ENCODE measurements at regions not wholly inside any gene's neighbourhood (a gene's known extent, or its start where the extent isn't known, plus 50 kb on each side); places are given as distances from the start of the nearest gene placed in this dataset.

GRCh38 chr9:38342096-38342495 is 50.4 kb upstream of the ALDH1B1 start:
- no peak for TF ChIP-seq CTCF (conservative IDR thresholded peaks at IDR 0.05; ENCODE audit: low read depth in 2 of 2)
- no peak for TF ChIP-seq POLR2AphosphoS5 (IDR thresholded peaks at IDR 0.05; ENCODE audit: low read depth)
- TF ChIP-seq EZH2phosphoT487 (IDR thresholded peaks at IDR 0.05; ENCODE audit: unreplicated experiment) = no peak
- no peak for TF ChIP-seq CREB1 (CRISPR knock-in tag; IDR thresholded peaks at IDR 0.05; ENCODE audit: low read depth)
- TF ChIP-seq EZH2 (IDR thresholded peaks at IDR 0.05; ENCODE audit: low read depth, unreplicated experiment) = no peak
- no peak for TF ChIP-seq ZNF462 (CRISPR knock-in tag; IDR thresholded peaks at IDR 0.05)
- TF ChIP-seq REST (IDR thresholded peaks at IDR 0.05; ENCODE audit: unreplicated experiment) = no peak
- no peak for TF ChIP-seq ZNF114 (CRISPR knock-in tag; IDR thresholded peaks at IDR 0.05)
- no peak for TF ChIP-seq JUNB (IDR thresholded peaks at IDR 0.05; ENCODE audit: unreplicated experiment)
- no peak for TF ChIP-seq ETS1 (IDR thresholded peaks at IDR 0.05)

All from GM23338 (cell line).